ENCODE measurements at regions not wholly inside any gene's neighbourhood (a gene's known extent, or its start where the extent isn't known, plus 50 kb on each side); places are given as distances from the start of the nearest gene placed in this dataset.

DNA sequence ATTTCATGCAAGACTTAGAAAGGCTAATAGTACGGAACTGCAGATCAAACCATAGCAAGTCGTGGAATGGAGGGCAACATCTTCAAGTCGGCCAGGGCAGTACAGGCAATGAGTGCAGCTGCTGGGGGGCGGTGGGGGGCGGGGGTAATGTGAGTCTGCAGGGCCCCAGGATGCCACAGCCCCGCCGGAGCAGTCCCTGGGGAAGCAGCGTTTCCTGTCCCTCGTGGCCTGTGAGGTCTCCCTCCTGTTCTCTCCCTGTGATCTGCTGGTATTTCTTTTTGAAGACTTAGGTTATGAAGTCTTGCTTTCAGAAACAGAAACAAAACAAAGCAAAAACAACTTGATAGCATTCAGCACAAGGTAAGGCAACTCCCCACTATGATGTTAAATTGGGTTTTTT is 351.9 kb downstream of the FOXA2 start:
- Histone ChIP-seq H3K4me3 (replicated peaks in 1 of 3; ENCODE audit: low read depth in 2 of 3, low read length in 3 of 3) (no peak overlapping the region), H3K27ac (ENCODE audit: low read depth in 1 of 2, low read length in 2 of 2) (no peak overlapping the region), H4K20me1 (ENCODE audit: insufficient read depth, low read length) (no peaks in the 10 kb centered on the region), H3K9me3 (replicated peaks in 1 of 2; ENCODE audit: control insufficient read depth in 1 of 2, insufficient read depth in 1 of 2, low read length in 2 of 2) (no peaks in the 10 kb centered on the region), H2AFZ (ENCODE audit: insufficient read depth, low read depth, low read length, poor library complexity, severe bottlenecking) (no peak overlapping the region), H3K4me1 (ENCODE audit: control insufficient read depth in 1 of 2, insufficient read depth in 2 of 2, low read length in 2 of 2) (no peaks in the 10 kb centered on the region), H3K36me3 (replicated peaks in 1 of 2; ENCODE audit: control insufficient read depth in 1 of 2, insufficient read depth in 2 of 2, low read length in 2 of 2) (no peaks in the 10 kb centered on the region), H3K79me2 (ENCODE audit: insufficient read depth, low read length) (no peaks in the 10 kb centered on the region), H3K27me3 (ENCODE audit: control insufficient read depth in 2 of 2, insufficient read depth in 2 of 2, low read length in 2 of 2) (no peaks in the 10 kb centered on the region), H3K4me2 (replicated peaks; ENCODE audit: extremely low read depth, low read length, poor library complexity, severe bottlenecking) (no peak overlapping the region), H3K9ac (ENCODE audit: insufficient read depth, low read length, poor library complexity, severe bottlenecking) (no peak overlapping the region)
- no peaks in the 10 kb centered on the region for H3K36me3 Mint-ChIP-seq
- no peaks in the 10 kb centered on the region for H3K4me1 Mint-ChIP-seq
- TF ChIP-seq CTCF (IDR thresholded peaks at IDR 0.05), result no peak
- intact Hi-C loops (cut with micrococcal nuclease), result no loop called here
- WGBS (ENCODE audit: insufficient coverage), result 29% methylated on average over 7 of the region's 9 CpGs
- H3K9me3 Mint-ChIP-seq, result peaks cover 0 to 1% (median 0%) of the 10 kb centered on the region in 7 donors
- no peak overlapping the region for H3K27ac Mint-ChIP-seq
- no peak overlapping the region for H3K4me3 Mint-ChIP-seq
- DNase-seq, result no peak
- H3K27me3 Mint-ChIP-seq (ENCODE audit: low read depth in 3 of 3), result peaks cover 5 to 15% (median 8%) of the 10 kb centered on the region in 3 donors

DNA sequence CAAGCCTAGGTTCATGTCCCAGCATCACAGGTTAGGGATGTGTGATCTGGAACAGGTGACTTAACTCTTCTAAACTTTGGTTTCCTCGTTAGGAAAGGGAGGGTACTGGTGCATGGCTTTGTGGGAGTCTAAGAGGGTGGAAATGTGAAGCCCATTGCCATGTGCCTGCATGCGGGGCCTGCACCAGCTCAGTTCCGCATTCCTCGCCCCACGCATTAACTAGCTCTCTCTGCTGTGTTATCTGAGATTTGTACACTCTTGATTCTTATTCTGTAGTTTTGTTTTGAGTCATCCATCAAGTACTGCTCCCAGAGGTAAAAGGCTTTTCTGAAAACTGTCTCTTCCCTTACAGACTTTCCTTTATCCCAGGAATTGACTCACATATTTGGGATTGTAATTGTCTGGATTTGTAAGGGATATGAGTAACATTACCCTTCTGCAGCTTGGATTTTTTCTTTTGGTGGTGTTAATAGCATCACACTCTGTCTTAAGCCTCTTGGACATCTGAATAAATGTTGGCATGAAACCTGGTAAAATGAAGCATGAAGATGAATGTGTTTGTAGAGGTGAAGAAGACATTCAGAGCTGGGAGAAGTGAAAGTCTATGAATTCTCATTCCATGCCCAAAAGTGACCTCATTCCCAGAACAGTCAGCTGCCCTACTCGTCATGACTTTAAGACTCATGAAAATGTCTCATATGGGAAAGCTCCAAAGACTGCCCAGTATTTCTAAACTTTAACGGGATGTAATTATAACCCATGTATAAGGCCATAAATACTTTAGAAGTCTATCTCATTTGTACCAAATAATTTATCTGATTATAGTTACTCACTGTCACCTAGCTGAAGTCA is 357.3 kb downstream of the FOXA2 start:
- TF ChIP-seq CTCF (IDR thresholded peaks at IDR 0.05), result no peak
- Histone ChIP-seq H3K79me2 (ENCODE audit: insufficient read depth, low read length) (no peaks in the 10 kb centered on the region), H3K36me3 (replicated peaks in 1 of 2; ENCODE audit: control insufficient read depth in 1 of 2, insufficient read depth in 2 of 2, low read length in 2 of 2) (no peaks in the 10 kb centered on the region), H3K4me1 (ENCODE audit: control insufficient read depth in 1 of 2, insufficient read depth in 2 of 2, low read length in 2 of 2) (no peaks in the 10 kb centered on the region), H3K4me3 (replicated peaks in 1 of 3; ENCODE audit: low read depth in 2 of 3, low read length in 3 of 3) (no peak overlapping the region), H2AFZ (ENCODE audit: insufficient read depth, low read depth, low read length, poor library complexity, severe bottlenecking) (no peak overlapping the region), H3K9me3 (replicated peaks in 1 of 2; ENCODE audit: control insufficient read depth in 1 of 2, insufficient read depth in 1 of 2, low read length in 2 of 2) (no peaks in the 10 kb centered on the region), H3K9ac (ENCODE audit: insufficient read depth, low read length, poor library complexity, severe bottlenecking) (no peak overlapping the region), H3K4me2 (replicated peaks; ENCODE audit: extremely low read depth, low read length, poor library complexity, severe bottlenecking) (no peak overlapping the region), H3K27me3 (ENCODE audit: control insufficient read depth in 2 of 2, insufficient read depth in 2 of 2, low read length in 2 of 2) (no peaks in the 10 kb centered on the region), H3K27ac (ENCODE audit: low read depth in 1 of 2, low read length in 2 of 2) (no peak overlapping the region), H4K20me1 (ENCODE audit: insufficient read depth, low read length) (no peaks in the 10 kb centered on the region)
- no peak for DNase-seq
- no peak overlapping the region for H3K27ac Mint-ChIP-seq
- no peaks in the 10 kb centered on the region for H3K4me1 Mint-ChIP-seq
- H3K27me3 Mint-ChIP-seq (ENCODE audit: low read depth in 3 of 3), result peaks cover 2 to 5% (median 5%) of the 10 kb centered on the region in 3 donors
- WGBS (ENCODE audit: insufficient coverage), result 100% methylated on average over 3 of the region's 7 CpGs
- H3K9me3 Mint-ChIP-seq, result peaks cover 0 to 2% (median 0%) of the 10 kb centered on the region in 7 donors
- intact Hi-C loops (cut with micrococcal nuclease), result no loop called here
- H3K4me3 Mint-ChIP-seq, result no peak overlapping the region
- H3K36me3 Mint-ChIP-seq, result no peaks in the 10 kb centered on the region

Measured in CD14-positive monocyte (primary cell).